Medulla oblongata (tissue), 1 donor: ENCODE measurements at regions not wholly inside any gene's neighbourhood (a gene's known extent, or its start where the extent isn't known, plus 50 kb on each side); places are given as distances from the start of the nearest gene placed in this dataset.
A peak's percentile ranks its signal among the peaks of the same experiment; 100 is the strongest.

ENCODE experiments used
- DNase-seq: peaks from one replicate; pipeline ENCODE4 v3.0.0-alpha.2; 2015; ENCODE audit errors: extremely low spot score

- DNase-seq = no peak
Measured at GRCh38 chr2:8465560-8465959, 216.3 kb upstream of the ID2 start.

DNA sequence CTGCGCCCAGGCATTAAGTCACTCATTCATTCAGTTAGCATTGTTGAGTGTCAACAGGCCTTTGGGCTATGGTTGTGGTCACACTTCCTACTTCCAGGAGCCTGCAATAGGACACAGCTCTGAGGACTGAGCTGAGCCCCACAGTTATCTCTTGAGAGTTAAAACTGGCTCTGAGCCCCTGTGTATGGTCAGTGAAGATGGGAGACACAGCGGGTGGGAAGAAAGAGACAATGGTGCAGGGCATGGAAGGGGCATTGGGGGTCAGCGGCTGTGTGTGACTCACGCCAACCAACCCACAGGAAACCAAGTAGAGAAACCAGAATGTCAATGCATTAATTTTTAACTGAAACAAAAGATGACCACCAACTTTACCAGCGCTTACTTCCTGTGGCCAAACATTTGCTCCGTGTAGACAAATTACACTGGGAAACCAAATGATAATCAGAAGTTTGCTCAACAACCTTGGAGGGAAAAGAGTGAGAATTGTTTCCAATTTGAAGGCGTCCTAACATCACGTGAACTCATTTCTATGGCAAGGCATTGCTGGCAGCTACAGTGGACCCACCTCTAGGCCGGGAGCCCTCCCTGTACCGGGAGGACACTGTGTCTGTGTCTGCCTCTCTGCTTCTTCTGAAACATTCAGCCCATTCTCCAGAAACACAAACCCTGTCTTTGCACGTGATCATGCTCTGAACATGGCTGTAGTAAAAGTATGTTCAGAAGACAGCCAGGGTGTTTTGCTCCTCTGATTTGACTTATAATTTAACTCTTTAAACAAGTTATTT, 212.0 kb upstream of the ID2 start:
- DNase-seq = no peak

GRCh38 chr2:8472545-8473323, 209.1 kb upstream of the ID2 start:
- DNase-seq = no peak

GRCh38 chr2:8475349-8476031, 206.4 kb upstream of the ID2 start:
- DNase-seq = no peak

DNA sequence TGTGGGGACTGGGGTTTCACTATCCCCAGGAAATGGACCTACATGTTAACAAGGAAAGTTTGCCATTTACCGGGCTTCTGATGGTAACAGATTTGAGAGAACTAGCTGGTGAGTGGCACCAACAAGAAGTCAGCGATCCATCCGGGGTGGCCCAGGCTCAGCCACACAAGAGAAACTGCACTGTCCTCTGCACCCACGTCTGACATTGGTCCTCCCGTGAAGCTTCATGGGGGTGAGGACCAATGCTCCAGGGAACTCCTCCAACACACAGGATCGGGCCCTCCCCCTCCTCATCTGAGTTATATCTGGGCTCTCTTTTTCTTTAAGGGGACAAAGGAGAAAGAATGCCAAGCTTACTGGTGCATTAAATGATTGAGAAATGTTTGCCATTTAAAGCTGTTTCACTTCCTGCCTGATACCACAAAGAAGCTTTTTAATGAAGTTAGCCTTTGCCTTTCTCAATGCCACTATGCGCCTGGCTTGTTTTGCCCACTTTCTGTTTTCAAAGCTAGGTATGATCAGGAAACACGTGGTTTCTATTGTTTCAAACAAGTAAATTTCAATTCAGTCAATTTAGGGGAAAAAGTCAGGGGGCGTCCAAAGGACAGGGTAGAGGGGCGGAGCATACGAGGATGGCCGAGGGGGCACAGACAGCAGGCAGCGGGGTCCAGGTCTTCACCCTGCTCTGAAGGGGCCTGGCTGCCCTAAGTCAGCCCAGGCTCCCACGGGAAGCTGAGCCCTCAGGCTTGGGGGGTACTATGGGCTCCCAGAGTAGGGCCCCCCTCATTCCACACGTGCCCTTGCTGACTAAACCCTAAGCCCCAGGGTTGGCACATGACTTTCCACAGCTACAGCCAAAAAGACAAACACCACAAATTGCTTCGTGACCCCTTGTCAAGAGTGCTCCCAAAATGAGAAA, 204.0 kb upstream of the ID2 start:
- peak; percentile 63 for DNase-seq

- DNase-seq = no peak
Measured at GRCh38 chr2:8478471-8478793, 203.4 kb upstream of the ID2 start.

- DNase-seq = no peak
Measured at GRCh38 chr2:8479298-8479697, 202.6 kb upstream of the ID2 start.

DNA sequence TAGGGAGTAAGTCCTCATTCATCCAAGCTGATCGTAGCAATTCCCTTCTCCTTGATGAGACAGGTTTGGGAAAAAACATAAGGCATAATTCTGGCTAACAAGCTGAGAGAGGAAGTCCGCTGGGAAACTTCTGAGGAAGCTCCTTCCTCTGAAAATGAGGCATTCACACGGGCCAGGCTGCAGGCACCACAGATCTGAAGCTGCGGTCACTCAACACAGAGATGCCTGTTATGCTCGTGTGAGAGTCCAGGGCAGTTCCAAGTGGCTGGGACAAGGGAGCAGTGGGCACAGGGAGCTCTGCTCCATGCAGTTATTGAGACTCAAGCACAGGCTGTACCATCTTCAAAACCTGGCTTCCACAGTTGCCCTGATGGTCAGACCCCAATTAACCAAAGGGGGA, 200.9 kb upstream of the ID2 start:
- DNase-seq = peak; percentile 37

- no peak for DNase-seq
Measured at GRCh38 chr2:8481463-8482009, 200.3 kb upstream of the ID2 start.

- DNase-seq = no peak
Measured at GRCh38 chr2:8482432-8482831, 199.4 kb upstream of the ID2 start.

DNA sequence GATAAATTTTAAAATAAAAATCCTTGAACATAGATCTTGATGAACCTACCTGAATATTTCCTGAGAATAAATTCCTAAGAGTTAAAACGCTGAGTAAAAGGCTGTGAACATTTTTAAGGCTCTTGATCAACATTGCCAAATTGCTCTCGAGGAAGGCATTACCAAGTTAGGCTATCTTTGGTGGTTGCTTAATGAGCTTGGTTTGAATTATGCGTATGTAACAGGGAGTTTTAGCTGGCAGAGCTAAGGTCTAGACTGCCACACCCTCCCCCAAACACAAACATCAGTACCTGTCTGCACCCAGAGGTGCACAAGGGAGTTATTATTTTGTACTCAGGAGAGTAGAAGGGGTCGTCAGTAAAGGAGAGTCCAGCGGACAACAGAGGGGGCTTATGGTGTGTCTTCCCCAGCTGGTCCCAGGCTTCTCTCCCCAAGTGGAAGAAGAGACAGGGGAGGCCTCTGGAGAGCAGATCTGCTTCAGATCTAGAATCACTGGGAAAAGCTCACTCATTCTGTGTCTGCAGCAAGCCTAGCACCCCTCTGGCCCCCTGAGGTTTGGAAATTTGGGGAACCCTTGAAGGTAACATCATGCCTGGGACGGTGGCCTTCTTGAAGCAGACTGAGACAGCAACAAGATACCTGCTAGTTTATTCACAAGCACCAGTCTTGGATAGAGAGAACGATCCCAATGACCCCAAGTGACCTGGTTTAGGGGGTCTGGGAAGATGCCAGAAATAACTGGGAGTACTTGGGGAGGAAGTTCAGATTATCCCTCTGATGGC, 197.2 kb upstream of the ID2 start:
- DNase-seq = no peak

DNA sequence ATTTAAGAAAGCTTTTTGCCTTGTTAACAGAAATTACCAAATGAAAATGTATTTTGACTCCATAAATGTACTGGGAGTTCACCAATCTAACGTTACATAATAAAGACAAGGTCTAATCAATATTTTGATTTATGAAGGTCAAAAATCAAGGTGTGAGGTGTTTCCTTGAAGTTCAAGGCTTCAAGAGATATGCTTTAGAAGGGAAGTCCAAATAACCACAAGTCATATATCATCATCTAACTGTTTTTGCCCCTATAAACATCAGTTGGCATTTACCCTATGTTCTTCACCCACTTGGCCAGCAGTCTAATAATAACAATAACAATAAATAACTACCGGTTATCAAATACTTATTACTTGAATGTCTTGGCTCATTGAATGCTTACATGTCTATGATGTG, 196.1 kb upstream of the ID2 start:
- no peak for DNase-seq

DNA sequence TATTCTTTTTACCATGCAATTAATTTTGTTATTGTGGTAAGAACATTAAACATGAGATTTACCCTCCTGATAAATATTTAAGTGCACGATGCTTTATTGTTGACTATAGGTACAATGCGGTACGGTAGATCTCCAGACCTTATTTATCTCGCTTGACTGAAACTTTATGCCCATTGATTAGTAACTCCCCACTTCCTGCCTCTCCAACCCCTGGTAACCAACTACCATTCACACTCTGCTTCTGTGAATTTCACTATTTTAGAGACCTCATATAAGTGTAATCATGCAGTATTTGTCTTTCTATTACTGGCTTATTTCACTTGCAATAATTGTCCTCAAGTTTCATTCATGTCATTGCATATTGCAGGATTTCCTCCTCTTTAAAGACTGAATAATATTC, 195.7 kb upstream of the ID2 start:
- DNase-seq = no peak

DNA sequence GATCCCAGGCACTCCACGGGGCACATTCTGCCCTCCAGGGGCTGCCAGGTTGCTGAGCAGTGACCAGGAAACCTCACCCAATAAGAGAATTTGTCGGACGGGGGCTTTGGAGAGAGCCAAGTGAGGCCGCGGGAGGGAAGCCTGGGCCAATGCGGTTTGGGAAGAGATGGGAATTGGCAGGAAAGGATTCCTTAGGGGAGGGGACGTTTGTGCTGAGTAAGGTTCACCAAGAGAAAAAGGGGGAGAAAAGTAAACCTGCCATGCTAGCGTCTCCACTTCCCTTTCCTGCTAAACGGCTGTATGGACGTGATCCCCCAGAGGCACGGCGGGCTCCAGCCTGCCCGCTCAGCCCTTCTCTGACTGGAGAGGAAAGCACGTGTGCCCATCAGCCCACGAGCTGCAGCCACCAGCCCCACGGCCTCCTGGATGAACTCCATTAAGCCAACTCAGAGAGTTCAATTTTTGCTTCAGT, 194.4 kb upstream of the ID2 start:
- DNase-seq = peak; percentile 70

GRCh38 chr2:8488001-8488738, 193.7 kb upstream of the ID2 start:
- DNase-seq = peak; percentile 82

DNA sequence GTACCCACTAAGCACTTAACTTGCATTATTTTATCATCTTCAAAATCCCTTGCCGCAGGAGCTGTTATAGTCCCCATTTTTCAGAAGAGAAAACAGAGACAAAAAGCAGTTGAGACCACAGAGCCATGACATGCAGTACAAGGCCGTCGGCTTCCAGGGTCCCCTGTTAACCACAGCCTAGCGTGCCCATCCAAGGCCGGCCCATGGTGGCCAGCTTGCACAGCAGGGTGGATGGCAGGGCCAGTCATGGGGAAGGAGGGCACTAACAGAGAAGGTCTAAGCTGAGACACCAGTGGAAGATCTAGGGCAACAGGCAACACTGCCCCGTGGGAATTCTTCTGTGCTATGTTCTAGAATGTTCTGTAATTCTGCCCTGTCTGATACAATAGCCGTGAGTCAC, 192.6 kb upstream of the ID2 start:
- no peak for DNase-seq

DNA sequence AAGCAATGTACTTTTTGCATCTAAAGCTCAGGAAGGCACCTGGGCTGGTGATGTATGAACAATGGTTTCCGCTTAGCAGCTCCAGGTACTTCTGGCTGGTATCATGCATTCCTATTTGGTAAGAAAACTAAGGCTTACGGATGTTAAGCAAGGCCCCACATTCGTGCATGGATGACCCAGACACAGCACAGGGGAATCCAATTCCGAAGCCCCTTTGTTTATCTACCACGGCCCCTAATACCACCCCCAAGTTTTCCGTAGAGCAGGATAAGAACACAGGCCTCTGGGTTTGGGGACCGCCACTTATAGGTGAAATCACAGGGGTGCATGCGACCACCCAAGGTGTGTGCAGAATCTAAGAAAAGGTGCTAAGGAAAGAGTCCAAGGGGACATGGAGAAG, 192.1 kb upstream of the ID2 start:
- DNase-seq = no peak

- no peak for DNase-seq
Measured at GRCh38 chr2:8490166-8490721, 191.6 kb upstream of the ID2 start.

DNA sequence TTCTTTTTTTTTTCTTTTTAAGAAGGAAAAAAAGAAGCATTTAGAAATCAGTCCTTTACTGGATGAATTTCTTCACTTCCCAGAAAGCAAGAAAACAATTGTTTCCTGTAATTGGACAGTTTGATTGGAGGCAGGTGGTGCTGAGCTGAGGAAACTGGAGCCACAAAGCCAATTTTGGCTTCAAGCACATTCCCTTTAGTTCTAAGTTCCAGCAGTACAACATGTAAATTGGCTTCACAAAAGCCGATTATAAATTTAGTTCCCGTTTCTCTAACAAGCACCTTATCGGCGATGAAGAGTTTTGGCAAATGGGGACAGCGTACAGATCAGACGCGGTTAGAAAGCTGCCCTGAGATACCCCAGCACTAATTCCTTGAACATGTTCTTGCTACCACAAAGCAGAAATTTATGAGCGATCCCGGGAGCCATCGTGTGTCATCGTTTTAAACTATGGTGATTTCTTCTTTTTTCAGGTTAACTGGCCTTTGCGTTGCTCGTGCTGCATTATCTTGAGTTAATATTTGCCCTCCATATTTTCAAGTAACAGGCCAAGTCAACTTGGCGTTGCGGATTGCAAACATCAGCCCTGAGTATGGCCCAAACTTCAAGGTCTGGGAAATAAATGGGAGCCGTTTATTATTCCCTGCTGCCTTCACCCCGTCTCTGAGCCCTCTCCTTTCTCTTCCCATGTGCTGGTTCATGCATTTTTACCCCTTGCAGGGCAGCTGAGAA, 190.4 kb upstream of the ID2 start:
- DNase-seq = no peak
